HG02759 (cell line): ENCODE measurements at regions not wholly inside any gene's neighbourhood (a gene's known extent, or its start where the extent isn't known, plus 50 kb on each side); places are given as distances from the start of the nearest gene placed in this dataset.
"Not testable (repeated sequence)": the region's sequence is repeated elsewhere in the genome, so short reads cannot be mapped to it uniquely, and the experiment has no call there.

Experiments
- ATAC-seq: cut with Tn5 transposase; IDR thresholded peaks from one replicate; pipeline ENCODE4 v1.9.1; 2021; ENCODE audit warnings: mild to moderate bottlenecking, moderate library complexity; ENCODE audit not compliant: unreplicated experiment

DNA sequence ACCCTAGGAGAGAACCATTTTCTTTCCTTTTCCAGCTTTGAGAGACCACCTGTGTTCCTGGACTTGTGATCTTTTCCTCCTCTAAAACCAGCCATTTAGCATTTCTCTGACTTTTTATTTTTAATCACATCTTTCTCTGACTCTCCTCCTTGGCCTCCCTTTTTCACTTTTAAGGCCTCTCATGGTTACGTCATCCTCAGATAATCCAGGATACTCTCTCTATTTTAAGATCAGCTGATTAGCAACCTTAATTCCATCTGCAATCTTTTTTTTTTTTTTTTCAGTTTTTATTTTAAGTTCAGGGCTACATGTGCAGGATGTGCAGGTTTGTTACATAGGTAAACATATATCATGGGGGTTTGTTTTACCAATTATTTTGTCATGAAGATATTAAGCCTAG is 54.0 kb downstream of the RFPL4B start:
- no peak for ATAC-seq

GRCh38 chr6:112407101-112407590 is 60.0 kb downstream of the RFPL4B start:
- ATAC-seq = no peak

- ATAC-seq = no peak
These were observed 61.4 kb downstream of the RFPL4B start for GRCh38 chr6:112408522-112408921.

DNA sequence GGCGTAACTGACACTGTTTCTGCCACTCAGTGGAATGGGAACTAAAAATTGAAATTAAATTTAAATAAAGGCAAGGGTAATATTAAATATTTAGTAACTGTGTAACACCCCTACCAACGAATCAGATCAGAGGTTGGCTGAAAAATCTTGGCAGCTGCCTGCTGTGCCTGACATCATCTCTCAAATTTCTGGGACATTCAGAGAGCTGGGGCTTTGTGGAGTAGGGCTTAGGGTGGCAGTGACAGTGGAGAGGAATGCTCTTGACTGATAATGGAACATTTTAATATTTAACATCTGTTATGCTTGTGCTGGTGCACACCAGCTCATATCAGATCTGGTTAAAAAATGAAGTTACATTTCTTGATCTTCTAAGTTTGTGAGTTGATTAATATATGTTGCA is 62.2 kb downstream of the RFPL4B start:
- ATAC-seq = no peak

GRCh38 chr6:112413780-112414179 is 66.7 kb downstream of the RFPL4B start:
- no peak for ATAC-seq

DNA sequence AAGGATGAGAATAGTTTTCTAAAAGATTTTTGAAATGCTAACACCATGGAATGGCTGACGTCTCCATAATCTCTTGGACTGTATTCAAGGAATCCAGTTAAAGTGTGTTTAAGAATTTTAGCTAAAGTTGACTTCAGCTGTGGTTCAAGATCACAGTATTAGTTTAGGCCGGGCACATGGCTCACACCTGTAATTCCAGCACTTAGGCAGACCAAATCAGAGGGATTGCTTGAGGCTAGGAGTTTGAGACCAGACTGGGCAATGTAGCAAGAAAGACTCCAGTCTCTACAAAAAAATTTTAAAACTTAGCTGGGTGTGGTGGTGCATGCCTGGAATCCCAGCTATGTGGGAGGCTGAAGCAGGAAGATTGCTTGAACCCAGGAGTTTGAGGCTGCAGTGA is 68.2 kb downstream of the RFPL4B start:
- no peak for ATAC-seq

DNA sequence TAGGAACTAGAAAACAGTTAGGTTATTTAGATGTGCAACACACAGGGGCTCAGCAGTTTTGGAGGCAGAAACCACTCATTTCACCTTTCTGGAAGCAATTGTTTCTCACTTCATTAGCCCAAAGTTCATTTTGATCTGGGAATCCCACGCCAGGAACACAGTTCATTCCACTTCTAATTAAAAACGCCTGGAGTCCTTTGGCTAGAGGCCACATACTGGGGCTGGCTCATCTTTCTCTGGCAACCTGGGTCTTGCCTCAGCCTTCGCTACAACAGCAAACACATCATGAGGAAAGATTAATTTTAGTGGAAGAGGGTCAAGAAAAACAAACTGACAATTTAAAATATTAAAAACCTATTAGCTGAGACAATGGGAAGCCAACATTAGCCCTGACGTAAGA is 69.7 kb downstream of the RFPL4B start:
- no peak for ATAC-seq

GRCh38 chr6:112427011-112427410 is 79.9 kb downstream of the RFPL4B start:
- not testable (repeated sequence) for ATAC-seq

GRCh38 chr6:112427499-112427898 is 80.4 kb downstream of the RFPL4B start:
- ATAC-seq = no peak

GRCh38 chr6:112428477-112428876 is 81.3 kb downstream of the RFPL4B start:
- no peak for ATAC-seq

- ATAC-seq = no peak
These were observed 82.1 kb downstream of the RFPL4B start for GRCh38 chr6:112429226-112429625.

DNA sequence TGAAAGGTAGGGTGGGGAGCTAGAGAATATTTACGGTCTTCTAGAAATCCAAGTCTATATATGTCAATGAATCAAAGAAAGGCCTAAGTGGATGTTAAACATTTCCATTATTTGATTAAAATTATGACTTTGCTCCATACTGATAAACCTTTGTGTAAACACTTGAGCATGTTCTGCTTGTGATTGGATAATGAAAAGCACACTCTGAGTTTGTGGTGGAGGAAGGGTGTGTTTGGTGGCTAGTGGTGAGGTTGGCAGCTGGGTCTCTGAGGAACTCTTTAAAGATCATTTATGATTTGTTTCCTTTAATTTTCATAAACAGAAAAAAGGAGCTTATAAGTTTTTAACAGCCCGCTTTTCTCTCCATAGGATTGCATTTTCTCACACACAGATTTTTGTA is 84.7 kb downstream of the RFPL4B start:
- ATAC-seq = no peak

DNA sequence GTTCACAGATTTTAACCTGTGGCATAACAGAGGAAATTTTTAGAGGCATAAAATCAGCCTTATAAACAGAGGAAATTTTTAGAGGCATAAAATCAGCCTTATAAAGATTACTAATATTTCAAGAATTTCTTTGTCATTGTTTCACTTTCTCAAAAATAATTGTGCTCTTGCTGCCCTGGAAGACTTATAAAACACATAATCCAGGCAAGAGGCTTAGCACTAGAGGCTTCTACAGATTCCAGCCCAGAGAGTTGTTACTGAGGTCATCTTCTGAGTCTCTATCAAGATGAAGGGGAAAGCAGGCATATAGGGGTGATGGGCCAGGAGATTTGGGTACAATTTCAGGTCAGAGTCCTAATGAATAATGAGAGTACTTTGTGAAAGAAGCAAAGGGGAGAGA is 85.7 kb downstream of the RFPL4B start:
- no peak for ATAC-seq

DNA sequence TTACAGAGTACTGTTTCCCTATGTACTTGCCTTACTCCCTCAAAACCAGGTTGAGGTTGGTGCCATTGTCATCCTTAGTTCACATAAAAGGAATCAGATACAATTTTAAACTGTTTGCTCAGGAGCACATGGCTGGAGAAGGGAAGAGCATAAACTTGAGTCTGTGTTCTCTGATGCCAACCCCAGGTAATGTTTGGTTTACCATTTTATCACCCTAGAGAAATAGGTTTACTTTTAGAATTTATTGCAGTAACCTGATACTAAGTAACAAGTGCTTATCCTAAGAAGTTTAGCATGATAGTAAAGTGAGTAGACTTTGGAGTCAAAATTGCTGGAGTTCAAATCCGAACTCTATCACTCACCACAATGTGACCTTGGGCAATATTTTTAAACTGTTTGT is 86.3 kb downstream of the RFPL4B start:
- no peak for ATAC-seq

GRCh38 chr6:112434896-112435435 is 87.8 kb downstream of the RFPL4B start:
- ATAC-seq = no peak

DNA sequence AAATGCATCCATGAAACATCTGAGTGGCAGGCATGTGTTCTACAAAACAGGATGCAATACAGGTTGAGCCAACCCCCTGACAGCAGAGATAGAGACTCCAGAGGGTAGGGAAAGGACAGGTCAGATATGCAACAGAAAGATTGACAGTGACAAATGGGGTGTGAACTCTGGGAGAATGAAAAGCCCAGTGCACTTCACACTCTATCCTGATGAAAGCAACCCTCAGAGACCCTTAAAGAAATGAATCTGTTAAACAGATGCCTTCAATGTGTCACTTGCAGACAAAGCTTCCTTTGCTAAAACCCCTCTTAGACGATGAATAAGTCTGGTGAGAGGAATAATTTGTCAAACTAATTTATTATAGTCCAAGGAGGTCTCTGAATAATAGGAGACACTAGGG is 89.9 kb downstream of the RFPL4B start:
- no peak for ATAC-seq

DNA sequence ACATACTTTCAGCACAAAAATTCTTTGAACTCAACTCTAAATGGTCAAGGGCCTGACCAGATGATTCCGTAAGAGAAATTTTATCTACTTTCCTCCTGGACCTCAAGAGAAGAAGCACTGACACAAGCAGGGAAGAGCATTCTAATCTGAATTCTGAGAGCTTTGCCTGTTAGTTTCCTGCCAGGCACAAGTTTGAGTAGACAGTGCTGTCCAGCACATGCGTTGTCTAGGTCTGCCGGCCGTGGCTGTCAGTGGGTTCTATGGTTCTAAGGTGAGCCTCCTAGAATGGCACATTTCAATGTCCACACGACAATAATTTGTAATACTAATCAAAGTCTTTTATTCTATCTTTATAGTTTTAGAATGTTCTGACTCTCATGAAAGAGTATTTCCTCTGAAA is 91.9 kb downstream of the RFPL4B start:
- ATAC-seq = no peak

DNA sequence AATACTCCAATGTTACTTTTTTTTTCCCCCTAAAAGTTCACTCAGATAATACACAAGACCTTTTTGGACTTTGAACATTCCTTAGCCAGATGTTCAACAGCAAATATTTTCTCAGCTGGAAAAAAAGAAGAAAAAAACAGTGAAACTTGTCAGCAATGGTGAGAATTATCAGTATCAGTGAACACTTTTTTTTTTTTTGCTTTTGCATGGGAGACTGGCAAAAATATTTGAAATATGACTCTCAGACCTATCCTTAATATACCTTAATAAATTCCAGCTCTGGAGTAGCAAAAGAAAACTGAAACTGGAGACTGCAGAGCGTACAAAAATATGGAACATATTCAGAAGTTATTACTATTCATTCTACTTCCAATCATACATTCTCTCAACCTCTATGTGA is 92.3 kb downstream of the RFPL4B start:
- no peak for ATAC-seq

DNA sequence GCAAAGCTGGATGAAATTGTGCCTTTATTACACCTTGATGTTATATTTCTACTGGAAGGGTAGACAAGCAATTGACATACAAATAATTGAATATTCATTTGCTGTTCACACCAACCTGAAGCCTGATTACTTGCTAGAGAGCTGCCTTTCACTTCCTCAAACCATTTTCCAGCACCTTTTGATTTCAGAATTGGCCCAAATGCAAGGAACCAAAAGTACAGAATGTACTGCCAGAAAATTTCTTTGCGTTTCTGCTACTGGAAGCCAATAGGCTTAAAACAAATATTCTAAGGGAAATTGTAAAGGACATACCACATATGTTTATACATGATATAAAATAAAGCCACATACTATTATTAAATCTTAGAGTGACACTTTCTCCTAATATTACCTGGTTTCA is 94.5 kb downstream of the RFPL4B start:
- no peak for ATAC-seq

GRCh38 chr6:112443179-112444065 is 96.3 kb downstream of the RFPL4B start:
- ATAC-seq = no peak

- not testable (repeated sequence) for ATAC-seq
These were observed 101.7 kb downstream of the RFPL4B start for GRCh38 chr6:112448786-112449185.

GRCh38 chr6:112450663-112451062 is 103.5 kb downstream of the RFPL4B start:
- ATAC-seq = no peak
